OCI-LY1 (cell line): ENCODE measurements at regions not wholly inside any gene's neighbourhood (a gene's known extent, or its start where the extent isn't known, plus 50 kb on each side); places are given as distances from the start of the nearest gene placed in this dataset.

ENCODE experiments used
- EZH2 ChIP-seq: fragments of 200-600 bp; sonication (generic), shearing (Covaris generic); IDR thresholded peaks from 2 replicates; pipeline ENCODE4 v1.8.0; 2017; ENCODE audit warnings: borderline replicate concordance, mixed run types, mild to moderate bottlenecking, antibody characterized with exemption, low read length, moderate library complexity, mixed read lengths
- TF ChIP-seq, protein P1 (sequence below): fragments of 200-600 bp; sonication (generic), shearing (Covaris generic); IDR thresholded peaks from 2 replicates; pipeline ENCODE4 v1.5.1; 2017; ENCODE audit warnings: mild to moderate bottlenecking, antibody characterized with exemption, low read length, moderate library complexity, mixed read lengths

DNA sequence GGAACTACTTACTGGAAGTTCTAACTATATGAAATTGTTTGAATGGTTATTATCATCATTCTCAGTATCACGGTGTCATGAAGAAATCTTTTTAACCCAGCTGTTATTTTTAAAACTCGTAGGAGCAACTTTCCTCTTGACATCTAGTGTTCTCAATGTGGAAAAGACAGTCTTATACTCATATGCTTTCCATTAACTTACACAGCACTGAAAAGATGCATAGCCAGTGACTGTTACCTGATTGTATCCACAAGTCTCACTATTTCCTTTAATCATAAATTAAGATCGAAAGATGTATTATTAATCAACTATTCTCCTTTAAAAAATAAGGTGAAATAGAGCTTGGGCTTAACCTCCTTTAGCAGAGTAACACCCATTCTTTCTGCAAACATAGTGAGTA is 59.7 kb upstream of the TNFSF4 start:
- TF ChIP-seq, protein P1, sequence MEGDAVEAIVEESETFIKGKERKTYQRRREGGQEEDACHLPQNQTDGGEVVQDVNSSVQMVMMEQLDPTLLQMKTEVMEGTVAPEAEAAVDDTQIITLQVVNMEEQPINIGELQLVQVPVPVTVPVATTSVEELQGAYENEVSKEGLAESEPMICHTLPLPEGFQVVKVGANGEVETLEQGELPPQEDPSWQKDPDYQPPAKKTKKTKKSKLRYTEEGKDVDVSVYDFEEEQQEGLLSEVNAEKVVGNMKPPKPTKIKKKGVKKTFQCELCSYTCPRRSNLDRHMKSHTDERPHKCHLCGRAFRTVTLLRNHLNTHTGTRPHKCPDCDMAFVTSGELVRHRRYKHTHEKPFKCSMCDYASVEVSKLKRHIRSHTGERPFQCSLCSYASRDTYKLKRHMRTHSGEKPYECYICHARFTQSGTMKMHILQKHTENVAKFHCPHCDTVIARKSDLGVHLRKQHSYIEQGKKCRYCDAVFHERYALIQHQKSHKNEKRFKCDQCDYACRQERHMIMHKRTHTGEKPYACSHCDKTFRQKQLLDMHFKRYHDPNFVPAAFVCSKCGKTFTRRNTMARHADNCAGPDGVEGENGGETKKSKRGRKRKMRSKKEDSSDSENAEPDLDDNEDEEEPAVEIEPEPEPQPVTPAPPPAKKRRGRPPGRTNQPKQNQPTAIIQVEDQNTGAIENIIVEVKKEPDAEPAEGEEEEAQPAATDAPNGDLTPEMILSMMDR = no peak
- TF ChIP-seq EZH2 = no peak
